ENCODE measurements at regions not wholly inside any gene's neighbourhood (a gene's known extent, or its start where the extent isn't known, plus 50 kb on each side); places are given as distances from the start of the nearest gene placed in this dataset.

GRCh38 chr7:13518738-13519137 is 470.7 kb downstream of the ETV1 start:
- no peak for TF ChIP-seq POLR2AphosphoS5 (IDR thresholded peaks at IDR 0.05; ENCODE audit: low read depth, low read length)
- no peak for TF ChIP-seq FOXP2 (optimal IDR thresholded peaks at IDR 0.05; ENCODE audit: borderline replicate concordance, extremely low read depth, extremely low read length, insufficient read depth)
